Natural killer cell treated with Interleukin-12 subunit alpha and Interleukin-12 subunit beta and Interleukin-15 and Interleukin-18, amount 100 ng/mL, for 72 hours (primary cell): ENCODE measurements at regions not wholly inside any gene's neighbourhood (a gene's known extent, or its start where the extent isn't known, plus 50 kb on each side); places are given as distances from the start of the nearest gene placed in this dataset.

Experiments
- ATAC-seq, 2 donors: fragments of 150-1000 bp; cut with Tn5 transposase in 1 of 2; sonication (Bioruptor Pico), chemical (Tn5 transposase) in 1 of 2; 2 replicates each; pipeline ENCODE4 v1.10.0; 2021
- DNase-seq: peaks from one replicate; pipeline ENCODE4 v3.0.0; 2022; ENCODE audit warnings: low spot score
- H3K27ac Mint-ChIP-seq, 2 donors: 1 replicate in 1 of 2; 2 replicates in 1 of 2; pipeline ENCODE4 v1.8.0; 2022; ENCODE audit warnings: mixed read lengths in 2 of 2, mild to moderate bottlenecking in 1 of 2, moderate library complexity in 1 of 2
- H3K27me3 Mint-ChIP-seq, 2 donors: 1 replicate in 1 of 2; 2 replicates in 1 of 2; pipeline ENCODE4 v1.8.0; 2022; ENCODE audit warnings: mixed read lengths in 2 of 2
- H3K36me3 Mint-ChIP-seq: one replicate; pipeline ENCODE4 v1.8.0; 2022; ENCODE audit warnings: mixed read lengths
- H3K4me1 Mint-ChIP-seq, 2 donors: 1 replicate in 1 of 2; 2 replicates in 1 of 2; pipeline ENCODE4 v1.8.0; 2022; ENCODE audit warnings: low read depth in 2 of 2, mixed read lengths in 2 of 2, mild to moderate bottlenecking in 1 of 2
- H3K4me3 Mint-ChIP-seq: one replicate; pipeline ENCODE4 v1.8.0; 2022; ENCODE audit warnings: mixed read lengths
- H3K9me3 Mint-ChIP-seq: 2 replicates; pipeline ENCODE4 v1.8.0; 2022; ENCODE audit warnings: mixed read lengths

DNA sequence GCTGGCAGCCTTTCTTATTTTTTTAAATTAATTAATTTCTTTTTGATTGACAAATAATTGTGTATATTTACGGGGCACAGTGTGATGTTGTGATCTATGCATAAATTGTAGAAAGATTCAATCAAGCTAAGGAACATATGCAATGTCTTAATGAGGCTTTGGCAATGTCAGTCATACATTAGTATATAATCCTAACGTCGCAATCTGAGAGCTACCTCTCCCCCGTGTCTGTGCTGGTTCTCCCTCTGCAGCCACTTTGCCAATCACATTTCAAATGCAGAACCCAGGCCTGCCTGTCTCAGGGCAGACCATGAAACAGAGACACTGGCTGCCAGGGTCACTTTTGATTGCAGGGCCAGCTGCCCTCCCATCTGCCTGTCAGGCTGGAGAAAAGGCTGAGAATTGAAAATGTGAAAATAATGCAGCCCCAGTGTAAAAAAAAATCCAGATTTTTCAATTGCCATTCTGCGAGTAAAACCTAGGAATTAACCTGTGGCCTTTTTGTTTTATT lies 56.3 kb downstream of the SLC24A2 start:
- H3K36me3 Mint-ChIP-seq: no peaks in the 10 kb centered on the region
- no peak overlapping the region for H3K4me3 Mint-ChIP-seq
- no peak for ATAC-seq
- peaks cover 0 to 3% of the 10 kb centered on the region in 2 donors for H3K27me3 Mint-ChIP-seq
- H3K27ac Mint-ChIP-seq: no peak overlapping the region
- DNase-seq: no peak
- H3K4me1 Mint-ChIP-seq: no peaks in the 10 kb centered on the region
- peaks cover 3% of the 10 kb centered on the region for H3K9me3 Mint-ChIP-seq

DNA sequence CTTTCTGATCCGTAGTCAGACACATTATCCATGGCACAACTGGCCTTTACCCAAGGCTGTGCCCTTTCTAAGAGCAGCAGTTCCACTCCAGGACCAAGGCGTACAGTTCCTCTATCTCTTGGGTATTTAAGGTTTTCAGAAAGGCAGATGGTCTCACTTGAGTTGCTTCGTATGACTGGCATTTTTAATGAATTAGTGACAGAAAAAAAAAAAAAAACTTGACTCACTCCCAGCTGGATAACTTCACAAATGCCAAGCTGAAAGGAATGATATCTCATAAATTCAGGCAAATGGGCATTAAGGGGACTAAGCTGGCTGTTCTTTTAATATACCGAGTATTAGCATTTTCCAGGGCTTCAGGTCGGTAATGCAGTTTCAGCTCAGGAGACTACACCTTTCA lies 60.7 kb downstream of the SLC24A2 start:
- DNase-seq: no peak
- ATAC-seq: no peak
- H3K9me3 Mint-ChIP-seq: peaks cover 3% of the 10 kb centered on the region
- H3K36me3 Mint-ChIP-seq: no peaks in the 10 kb centered on the region
- no peaks in the 10 kb centered on the region for H3K4me1 Mint-ChIP-seq
- H3K27ac Mint-ChIP-seq: no peak overlapping the region
- no peak overlapping the region for H3K4me3 Mint-ChIP-seq
- H3K27me3 Mint-ChIP-seq: peaks cover 0 to 3% of the 10 kb centered on the region in 2 donors

GRCh38 chr9:19725970-19726369 lies 62.9 kb downstream of the SLC24A2 start:
- no peak for DNase-seq
- Mint-ChIP-seq H3K36me3 (no peaks in the 10 kb centered on the region), H3K4me3 (no peak overlapping the region), H3K4me1 (no peaks in the 10 kb centered on the region), H3K27ac (no peak overlapping the region), H3K9me3 (peaks cover 3% of the 10 kb centered on the region), H3K27me3 (peaks cover 0 to 3% of the 10 kb centered on the region in 2 donors)
- no peak for ATAC-seq

GRCh38 chr9:19720377-19720776 lies 68.5 kb downstream of the SLC24A2 start:
- H3K4me3 Mint-ChIP-seq: no peak overlapping the region
- DNase-seq: no peak
- H3K36me3 Mint-ChIP-seq: no peaks in the 10 kb centered on the region
- no peaks in the 10 kb centered on the region for H3K9me3 Mint-ChIP-seq
- ATAC-seq: no peak
- H3K27me3 Mint-ChIP-seq: peaks cover 0 to 2% of the 10 kb centered on the region in 2 donors
- no peaks in the 10 kb centered on the region for H3K4me1 Mint-ChIP-seq
- no peak overlapping the region for H3K27ac Mint-ChIP-seq

DNA sequence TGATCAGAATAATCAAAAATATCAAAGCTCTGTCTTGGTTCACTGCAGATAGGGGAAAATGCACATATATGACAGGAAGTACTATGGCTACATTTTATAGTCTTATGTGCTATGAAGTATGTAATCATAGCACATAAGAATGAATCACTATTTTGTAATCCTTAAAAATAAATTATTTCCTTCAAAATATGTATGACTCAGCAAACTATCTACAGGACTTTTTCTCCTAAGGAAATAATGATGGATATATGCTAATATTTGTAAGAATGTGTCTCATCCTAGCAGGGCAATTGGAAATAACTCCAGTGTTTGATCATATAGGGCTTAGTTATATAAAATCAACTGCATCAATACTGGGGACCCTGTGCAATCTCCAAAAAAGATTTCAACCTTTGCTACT lies 85.1 kb downstream of the SLC24A2 start:
- ATAC-seq: no peak

DNA sequence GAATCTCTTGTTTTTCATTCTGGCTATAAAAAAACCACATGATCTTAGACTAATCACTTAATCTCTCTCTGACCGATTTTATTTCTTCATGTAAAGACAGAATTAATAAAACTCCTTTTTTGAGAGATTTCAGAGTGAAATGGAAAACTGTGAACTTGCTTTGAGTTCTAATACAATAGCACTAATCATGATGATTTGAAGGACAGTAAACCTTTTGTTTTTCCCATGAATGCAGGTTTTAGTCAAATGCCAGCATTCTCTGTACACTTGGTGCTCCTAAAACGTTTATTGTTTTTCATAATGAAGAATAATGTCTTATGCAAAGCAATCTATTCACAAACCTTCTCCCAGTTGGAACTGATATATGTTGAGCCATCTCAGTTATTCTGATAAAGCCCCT lies 86.8 kb downstream of the SLC24A2 start:
- DNase-seq (no peak), ATAC-seq (no peak)
- H3K4me3 Mint-ChIP-seq: no peak overlapping the region
- no peaks in the 10 kb centered on the region for H3K9me3 Mint-ChIP-seq
- H3K4me1 Mint-ChIP-seq: no peaks in the 10 kb centered on the region
- no peak overlapping the region for H3K27ac Mint-ChIP-seq
- H3K27me3 Mint-ChIP-seq: no peaks in the 10 kb centered on the region
- no peaks in the 10 kb centered on the region for H3K36me3 Mint-ChIP-seq

More for the DNA sequence above, 85.1 kb downstream of the SLC24A2 start:
- Mint-ChIP-seq H3K4me1 (no peaks in the 10 kb centered on the region), H3K27me3 (no peaks in the 10 kb centered on the region), H3K27ac (no peak overlapping the region), H3K36me3 (no peaks in the 10 kb centered on the region), H3K9me3 (no peaks in the 10 kb centered on the region), H3K4me3 (no peak overlapping the region)
- no peak for DNase-seq

DNA sequence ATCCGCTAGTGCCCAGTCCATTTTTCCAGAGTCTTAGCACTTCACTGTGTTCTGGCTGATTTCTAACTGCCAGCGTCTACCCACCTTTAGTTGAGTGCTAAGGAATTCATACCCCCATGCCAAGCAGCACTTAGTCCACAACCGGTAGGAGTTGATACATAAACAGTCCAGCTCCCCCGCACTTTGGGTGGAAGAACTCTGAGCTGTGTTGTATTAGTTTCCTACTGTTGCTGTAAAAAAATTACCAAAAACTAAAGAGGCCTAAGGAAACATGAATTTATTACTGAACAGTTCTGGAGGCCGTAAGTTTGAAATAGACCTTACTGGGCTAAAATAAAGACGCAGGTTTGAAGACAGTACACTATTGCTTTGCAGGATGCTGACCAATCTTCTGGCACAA lies 87.6 kb downstream of the SLC24A2 start:
- ATAC-seq (no peak), DNase-seq (no peak)
- Mint-ChIP-seq H3K27me3 (no peaks in the 10 kb centered on the region), H3K4me3 (no peak overlapping the region), H3K9me3 (no peaks in the 10 kb centered on the region), H3K4me1 (no peaks in the 10 kb centered on the region), H3K27ac (no peak overlapping the region), H3K36me3 (no peaks in the 10 kb centered on the region)

DNA sequence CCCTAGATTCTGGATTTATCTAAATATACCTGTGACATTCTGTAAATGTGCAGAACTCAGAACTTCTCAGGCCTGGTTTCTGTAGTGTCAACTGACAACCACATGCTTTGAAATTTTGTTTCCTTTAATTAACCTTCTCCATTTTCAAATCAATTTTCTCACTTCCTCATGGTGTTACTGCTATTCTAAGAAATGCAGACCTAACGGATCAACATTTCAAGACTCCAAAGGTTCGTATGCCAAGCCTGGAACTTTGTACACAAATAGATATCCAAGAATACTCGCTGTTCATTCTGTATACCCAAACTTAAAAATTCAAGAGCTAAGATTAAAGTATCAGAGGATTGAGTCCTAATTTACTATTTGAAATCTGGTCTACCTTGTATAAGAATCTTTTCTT lies 88.1 kb downstream of the SLC24A2 start:
- ATAC-seq: no peak
- no peaks in the 10 kb centered on the region for H3K36me3 Mint-ChIP-seq
- H3K27me3 Mint-ChIP-seq: no peaks in the 10 kb centered on the region
- H3K4me3 Mint-ChIP-seq: no peak overlapping the region
- H3K9me3 Mint-ChIP-seq: no peaks in the 10 kb centered on the region
- DNase-seq: no peak
- H3K27ac Mint-ChIP-seq: no peak overlapping the region
- no peaks in the 10 kb centered on the region for H3K4me1 Mint-ChIP-seq

- no peaks in the 10 kb centered on the region for H3K9me3 Mint-ChIP-seq
- no peak for ATAC-seq
- H3K4me1 Mint-ChIP-seq: no peaks in the 10 kb centered on the region
Observed at GRCh38 chr9:19699756-19700155, 89.1 kb downstream of the SLC24A2 start.

DNA sequence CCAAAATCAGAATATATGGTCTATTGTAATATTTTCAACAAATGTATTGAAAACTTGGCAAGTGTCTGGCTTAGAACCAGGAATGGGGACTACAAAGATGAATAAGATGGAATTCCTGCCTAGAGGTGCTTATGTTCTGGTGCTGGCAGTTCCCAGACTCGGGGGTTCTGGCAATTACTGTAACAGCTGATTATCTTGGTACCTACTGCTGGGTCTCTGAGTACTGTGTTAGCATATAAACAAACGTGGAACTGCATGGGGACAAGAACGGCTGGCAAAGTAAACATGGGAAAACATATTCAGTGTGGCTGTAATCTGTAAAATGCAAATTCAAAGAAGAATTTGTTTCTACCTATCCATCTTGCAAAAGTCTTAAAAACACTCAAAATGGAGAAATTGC lies 89.9 kb downstream of the SLC24A2 start:
- H3K4me3 Mint-ChIP-seq: no peak overlapping the region
- H3K9me3 Mint-ChIP-seq: no peaks in the 10 kb centered on the region
- H3K4me1 Mint-ChIP-seq: no peaks in the 10 kb centered on the region
- DNase-seq: no peak
- ATAC-seq: no peak
- H3K27ac Mint-ChIP-seq: no peak overlapping the region
- no peaks in the 10 kb centered on the region for H3K36me3 Mint-ChIP-seq
- no peaks in the 10 kb centered on the region for H3K27me3 Mint-ChIP-seq

More at GRCh38 chr9:19699756-19700155, 89.1 kb downstream of the SLC24A2 start:
- Mint-ChIP-seq H3K27me3 (no peaks in the 10 kb centered on the region), H3K4me3 (no peak overlapping the region), H3K36me3 (no peaks in the 10 kb centered on the region), H3K27ac (no peak overlapping the region)
- no peak for DNase-seq

DNA sequence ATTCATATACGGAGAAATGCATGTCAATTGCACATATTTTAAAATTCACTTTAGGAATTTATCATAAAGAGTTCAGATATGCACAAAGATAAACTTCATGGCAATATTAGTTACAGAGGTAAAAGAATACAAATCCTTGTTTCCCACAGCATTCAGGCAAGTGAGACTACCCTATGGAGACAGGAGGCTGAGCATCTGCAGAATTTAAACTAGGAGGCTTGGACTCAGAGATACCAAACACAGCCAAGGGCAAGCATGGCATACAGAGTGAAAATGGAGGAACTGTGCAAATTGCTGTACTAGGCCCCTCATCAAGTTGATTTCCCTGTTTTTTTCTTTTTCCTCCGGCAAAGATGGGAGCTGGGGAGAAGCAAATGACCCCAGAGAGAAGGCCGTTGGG lies 94.2 kb downstream of the SLC24A2 start:
- H3K27ac Mint-ChIP-seq: no peak overlapping the region
- no peaks in the 10 kb centered on the region for H3K4me1 Mint-ChIP-seq
- peaks cover 6% of the 10 kb centered on the region for H3K9me3 Mint-ChIP-seq
- DNase-seq (no peak), ATAC-seq (no peak)
- no peak overlapping the region for H3K4me3 Mint-ChIP-seq
- no peaks in the 10 kb centered on the region for H3K36me3 Mint-ChIP-seq
- peaks cover 0 to 2% of the 10 kb centered on the region in 2 donors for H3K27me3 Mint-ChIP-seq

DNA sequence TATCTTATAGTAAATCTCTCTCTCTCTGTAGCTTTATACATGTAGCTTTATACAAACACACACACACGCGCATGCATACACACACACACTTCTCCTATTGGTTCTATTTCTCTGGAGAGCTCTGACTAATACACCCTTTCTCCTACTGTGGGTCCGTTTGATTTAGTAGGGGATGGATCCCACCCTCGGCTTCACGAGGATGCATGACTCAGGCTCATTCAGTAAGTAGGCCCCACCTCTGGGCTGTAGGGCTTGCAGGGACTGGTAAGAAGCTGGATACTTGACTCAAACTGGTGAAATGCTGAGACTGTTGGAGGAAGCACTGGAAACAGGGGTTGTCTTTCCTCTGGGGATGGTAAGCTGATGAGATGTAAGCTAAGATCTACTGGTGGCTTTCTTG lies 98.7 kb downstream of the SLC24A2 start:
- no peaks in the 10 kb centered on the region for H3K4me1 Mint-ChIP-seq
- ATAC-seq (no peak), DNase-seq (no peak)
- peaks cover 6% of the 10 kb centered on the region for H3K36me3 Mint-ChIP-seq
- H3K27me3 Mint-ChIP-seq: peaks cover 0 to 2% of the 10 kb centered on the region in 2 donors
- no peak overlapping the region for H3K4me3 Mint-ChIP-seq
- H3K9me3 Mint-ChIP-seq: peaks cover 23% of the 10 kb centered on the region
- H3K27ac Mint-ChIP-seq: no peak overlapping the region

- no peak overlapping the region for H3K27ac Mint-ChIP-seq
- peaks cover 6% of the 10 kb centered on the region for H3K36me3 Mint-ChIP-seq
- no peaks in the 10 kb centered on the region for H3K4me1 Mint-ChIP-seq
- ATAC-seq: no peak
- H3K4me3 Mint-ChIP-seq: no peak overlapping the region
- no peak for DNase-seq
- peaks cover 23% of the 10 kb centered on the region for H3K9me3 Mint-ChIP-seq
- H3K27me3 Mint-ChIP-seq: peaks cover 0 to 2% of the 10 kb centered on the region in 2 donors
Observed at GRCh38 chr9:19689328-19690101, 99.3 kb downstream of the SLC24A2 start.

GRCh38 chr9:19683715-19684114 lies 105.1 kb downstream of the SLC24A2 start:
- Mint-ChIP-seq H3K4me1 (no peaks in the 10 kb centered on the region), H3K27me3 (peaks cover 0 to 8% of the 10 kb centered on the region in 2 donors), H3K9me3 (peaks cover 17% of the 10 kb centered on the region), H3K36me3 (peaks cover 6% of the 10 kb centered on the region), H3K4me3 (no peak overlapping the region), H3K27ac (no peak overlapping the region)
- no peak for DNase-seq
- no peak for ATAC-seq

- ATAC-seq (no peak), DNase-seq (no peak)
- Mint-ChIP-seq H3K27ac (no peak overlapping the region), H3K9me3 (peaks cover 13% of the 10 kb centered on the region), H3K4me3 (no peak overlapping the region), H3K27me3 (peaks cover 0 to 8% of the 10 kb centered on the region in 2 donors), H3K4me1 (no peaks in the 10 kb centered on the region), H3K36me3 (peaks cover 6% of the 10 kb centered on the region)
Observed at GRCh38 chr9:19682397-19682796, 106.4 kb downstream of the SLC24A2 start.
